CD4-positive, alpha-beta T cell (primary cell): ENCODE measurements at regions not wholly inside any gene's neighbourhood (a gene's known extent, or its start where the extent isn't known, plus 50 kb on each side); places are given as distances from the start of the nearest gene placed in this dataset.

Experiments used
- ATAC-seq: fragments of 200-7000 bp; cut with Tn5 transposase; one replicate; pipeline ENCODE4 v1.10.0; 2022; ENCODE audit warnings: mild to moderate bottlenecking; ENCODE audit not compliant: poor library complexity
- CTCF ChIA-PET: fragments of 350-600 bp; sonication (Branson Sonifier 250); formaldehyde crosslinking; loops from one replicate; lab custom pipeline; 2021; ENCODE audit warnings: antibody characterized with exemption, inconsistent platforms; lab: Charles Lee
- POLR2A ChIA-PET: fragments of 350-600 bp; sonication (Branson Sonifier 250); formaldehyde crosslinking; loops from one replicate; lab custom pipeline; 2021; ENCODE audit warnings: antibody characterized with exemption, inconsistent platforms; lab: Charles Lee
- DNase-seq, 14 experiments: peaks; one replicate each; pipeline ENCODE4 v3.0.0-alpha.2; 2013 to 2020; ENCODE audit warnings: mixed read lengths in 2 of 14
- H3K27ac ChIP-seq, 2 donors: one replicate each; pipeline versions ENCODE4 v1.5.1 to v1.7.0; 2013; ENCODE audit warnings: low read length in 2 of 2, low read depth in 1 of 2, mild to moderate bottlenecking in 1 of 2
- H3K27me3 ChIP-seq, 2 experiments: 1 replicate in 1 of 2; 2 replicates in 1 of 2; pipeline versions ENCODE4 v1.6.1 to v1.7.0; 2013; ENCODE audit warnings: low read length in 2 of 2, control low read depth in 1 of 2, mild to moderate bottlenecking in 1 of 2, moderate library complexity in 1 of 2; ENCODE audit not compliant: insufficient read depth in 2 of 2, control insufficient read depth in 1 of 2
- H3K36me3 ChIP-seq: one replicate; pipeline ENCODE4 v1.6.1; 2013; ENCODE audit warnings: low read length, control low read depth; ENCODE audit not compliant: insufficient read depth
- H3K4me1 ChIP-seq: one replicate; pipeline ENCODE4 v1.6.1; 2013; ENCODE audit warnings: low read length, control low read depth; ENCODE audit not compliant: insufficient read depth
- H3K4me3 ChIP-seq: one replicate; pipeline ENCODE4 v1.5.1; 2013; ENCODE audit warnings: mild to moderate bottlenecking, low read length, moderate library complexity
- H3K9me3 ChIP-seq, 2 experiments: 1 replicate in 1 of 2; 2 replicates in 1 of 2; pipeline versions ENCODE4 v1.6.1 to v1.7.0; 2013; ENCODE audit warnings: low read length in 2 of 2, mild to moderate bottlenecking in 2 of 2, control low read depth in 1 of 2, moderate library complexity in 1 of 2; ENCODE audit not compliant: control insufficient read depth in 1 of 2, insufficient read depth in 1 of 2
- H3K27ac Mint-ChIP-seq: one replicate; pipeline ENCODE4 v1.8.0; 2020; ENCODE audit warnings: mixed read lengths
- H3K27me3 Mint-ChIP-seq: one replicate; pipeline ENCODE4 v1.8.0; 2021; ENCODE audit warnings: mixed read lengths
- H3K36me3 Mint-ChIP-seq: one replicate; pipeline ENCODE4 v1.8.0; 2021; ENCODE audit warnings: low read depth, mixed read lengths
- H3K4me1 Mint-ChIP-seq: one replicate; pipeline ENCODE4 v1.8.0; 2021; ENCODE audit warnings: low read depth, mixed read lengths
- H3K4me3 Mint-ChIP-seq: one replicate; pipeline ENCODE4 v1.8.0; 2020; ENCODE audit warnings: mild to moderate bottlenecking, mixed read lengths
- H3K9me3 Mint-ChIP-seq: one replicate; pipeline ENCODE4 v1.8.0; 2020; ENCODE audit warnings: mixed read lengths
- CTCF ChIP-seq: fragments of 200-600 bp; IDR thresholded peaks from one replicate; pipeline ENCODE4 v1.8.0; 2022; ENCODE audit warnings: antibody characterized with exemption, mild to moderate bottlenecking
- intact Hi-C, 2 experiments: fragments of 100-400 bp; cut with DNase I in 1 of 2; cut with micrococcal nuclease in 1 of 2; formaldehyde crosslinking; loops; one replicate each; pipeline versions ENCODE4 v1.15.1 to v1.9.0; 2023 to 2025; cut with DNase I, micrococcal nuclease

- TF ChIP-seq CTCF: no peak
- CTCF ChIA-PET: no interaction called here
- ATAC-seq (no peak), DNase-seq (no peak)
- no peaks in the 10 kb centered on the region for H3K36me3 Mint-ChIP-seq
- Histone ChIP-seq H3K4me3 (no peak overlapping the region), H3K4me1 (no peaks in the 10 kb centered on the region), H3K27me3 (no peaks in the 10 kb centered on the region), H3K36me3 (no peaks in the 10 kb centered on the region), H3K27ac (no peak overlapping the region), H3K9me3 (no peaks in the 10 kb centered on the region)
- intact Hi-C loops: no loop called here
- H3K4me3 Mint-ChIP-seq: no peak overlapping the region
- no peaks in the 10 kb centered on the region for H3K4me1 Mint-ChIP-seq
- H3K27ac Mint-ChIP-seq: no peak overlapping the region
- H3K9me3 Mint-ChIP-seq: peaks cover 8% of the 10 kb centered on the region
- H3K27me3 Mint-ChIP-seq: no peaks in the 10 kb centered on the region
- POLR2A ChIA-PET: no interaction called here
These were observed 522.6 kb downstream of the TDRD15 start for GRCh38 chr2:21646345-21646744.

- Histone ChIP-seq H3K4me3 (no peak overlapping the region), H3K27me3 (no peaks in the 10 kb centered on the region), H3K27ac (no peak overlapping the region), H3K36me3 (no peaks in the 10 kb centered on the region), H3K4me1 (no peaks in the 10 kb centered on the region), H3K9me3 (no peaks in the 10 kb centered on the region)
- no peaks in the 10 kb centered on the region for H3K27me3 Mint-ChIP-seq
- H3K36me3 Mint-ChIP-seq: no peaks in the 10 kb centered on the region
- POLR2A ChIA-PET: no interaction called here
- peaks cover 8% of the 10 kb centered on the region for H3K9me3 Mint-ChIP-seq
- no peak overlapping the region for H3K27ac Mint-ChIP-seq
- H3K4me3 Mint-ChIP-seq: no peak overlapping the region
- DNase-seq (no peak), ATAC-seq (no peak)
- no peaks in the 10 kb centered on the region for H3K4me1 Mint-ChIP-seq
- CTCF ChIA-PET: no interaction called here
- TF ChIP-seq CTCF: no peak
- intact Hi-C loops: no loop called here
These were observed 526.8 kb downstream of the TDRD15 start for GRCh38 chr2:21650569-21650968.

- ChIA-PET CTCF (no interaction called here), POLR2A (no interaction called here)
- H3K9me3 ChIP-seq: no peaks in the 10 kb centered on the region
- Mint-ChIP-seq H3K27me3 (no peaks in the 10 kb centered on the region), H3K36me3 (no peaks in the 10 kb centered on the region), H3K9me3 (peaks cover 8% of the 10 kb centered on the region), H3K4me1 (no peaks in the 10 kb centered on the region), H3K4me3 (no peak overlapping the region), H3K27ac (no peak overlapping the region)
- ATAC-seq (no peak), DNase-seq (no peak)
- TF ChIP-seq CTCF: no peak
- no peaks in the 10 kb centered on the region for H3K36me3 ChIP-seq
- H3K27ac ChIP-seq: no peak overlapping the region
- no peak overlapping the region for H3K4me3 ChIP-seq
- H3K27me3 ChIP-seq: no peaks in the 10 kb centered on the region
- intact Hi-C loops: no loop called here
- no peaks in the 10 kb centered on the region for H3K4me1 ChIP-seq
These were observed 531.4 kb downstream of the TDRD15 start for GRCh38 chr2:21655136-21655535.
